Small intestine (tissue), 7 donors: ENCODE measurements at regions not wholly inside any gene's neighbourhood (a gene's known extent, or its start where the extent isn't known, plus 50 kb on each side); places are given as distances from the start of the nearest gene placed in this dataset.

Experiments used
- DNase-seq, 2 donors: peaks; one replicate each; pipeline versions ENCODE4 v3.0.0 to v3.0.0-alpha.2; 2013
- FAIRE-seq: peaks from 2 replicates; lab custom pipeline; 2012; peaks lifted over from hg19 to GRCh38; lab: Jason Lieb, UNC
- H3K27ac ChIP-seq, 3 donors: one replicate each; pipeline ENCODE4 v1.5.1; 2013; ENCODE audit warnings: low read length in 2 of 3, mild to moderate bottlenecking in 2 of 3, control low read depth in 1 of 3, inconsistent platforms in 1 of 3, low read depth in 1 of 3, moderate library complexity in 1 of 3
- H3K27me3 ChIP-seq, 3 donors: one replicate each; pipeline ENCODE4 v1.6.1; 2013; ENCODE audit warnings: low read length in 3 of 3, inconsistent platforms in 1 of 3; ENCODE audit not compliant: control insufficient read depth in 3 of 3, insufficient read depth in 3 of 3
- H3K36me3 ChIP-seq, 3 donors: one replicate each; pipeline ENCODE4 v1.6.1; 2013; ENCODE audit warnings: low read length in 3 of 3, inconsistent platforms in 1 of 3, low read depth in 1 of 3, mild to moderate bottlenecking in 1 of 3, moderate library complexity in 1 of 3; ENCODE audit not compliant: control insufficient read depth in 3 of 3, insufficient read depth in 2 of 3
- H3K4me1 ChIP-seq, 3 donors: one replicate each; pipeline ENCODE4 v1.6.1; 2013; ENCODE audit warnings: low read length in 2 of 3, inconsistent platforms in 1 of 3, low read depth in 1 of 3, mild to moderate bottlenecking in 1 of 3, moderate library complexity in 1 of 3; ENCODE audit not compliant: control insufficient read depth in 3 of 3, insufficient read depth in 2 of 3
- H3K4me3 ChIP-seq, 3 donors: one replicate each; pipeline ENCODE4 v1.5.1; 2013; ENCODE audit warnings: low read length in 3 of 3, control low read depth in 1 of 3, inconsistent platforms in 1 of 3, low read depth in 1 of 3, mild to moderate bottlenecking in 1 of 3, moderate library complexity in 1 of 3
- H3K9me3 ChIP-seq, 2 donors: one replicate each; pipeline ENCODE4 v1.6.1; 2013; ENCODE audit warnings: low read depth in 1 of 2, low read length in 1 of 2; ENCODE audit not compliant: control insufficient read depth in 2 of 2, insufficient read depth in 1 of 2
- WGBS, 3 donors: extraction: QIAGEN DNeasy Blood & Tissue Kit; methylation state at CpG; one replicate each; pipeline ENCODE4 v1.1.7; 2013; 5-methylcytosine and 5-hydroxymethylcytosine counted together
- donor health status: healthy with polysubstance abuse.
- donor health status: control.
- donor health status: control.
- donor health status: Bipolar disorder and iron deficiency.
- donor health status: healthy.

DNA sequence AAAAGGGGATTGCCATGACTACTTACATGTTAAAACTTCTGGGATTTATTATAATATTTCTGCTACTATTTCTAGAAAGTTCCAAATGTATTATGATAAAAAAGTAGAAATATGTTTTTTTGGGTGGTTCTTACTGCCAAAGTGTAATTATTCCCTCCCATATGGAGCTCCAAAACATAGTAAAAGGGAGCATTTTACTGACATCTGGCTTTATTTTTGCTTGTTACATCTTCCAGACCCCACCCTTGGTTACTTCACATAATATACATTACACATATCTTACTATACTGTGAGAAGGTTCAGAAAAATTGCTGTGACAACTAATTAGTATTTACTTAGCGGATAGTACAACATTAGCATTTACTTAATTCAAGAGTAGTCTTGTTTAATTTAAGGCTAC lies 205.1 kb upstream of the TLL1 start:
- 92 to 96% (median 94%) methylated on average over 1 of the region's 1 CpG for WGBS, 3 donors
- Histone ChIP-seq H3K36me3 (no peaks in the 10 kb centered on the region), H3K4me3 (no peak overlapping the region), H3K9me3 (no peaks in the 10 kb centered on the region), H3K27ac (no peak overlapping the region), H3K4me1 (no peaks in the 10 kb centered on the region), H3K27me3 (no peaks in the 10 kb centered on the region)
- FAIRE-seq (no peak), DNase-seq (no peak)

- no peak for FAIRE-seq
- 27 to 51% (median 49%) methylated on average over 2 of the region's 2 CpGs for WGBS, 3 donors
- Histone ChIP-seq H3K36me3 (no peaks in the 10 kb centered on the region), H3K4me3 (no peak overlapping the region), H3K9me3 (no peaks in the 10 kb centered on the region), H3K4me1 (no peaks in the 10 kb centered on the region), H3K27ac (no peak overlapping the region), H3K27me3 (no peaks in the 10 kb centered on the region)
- DNase-seq, result no peak
Measured at GRCh38 chr4:165668694-165669093, 204.3 kb upstream of the TLL1 start.

DNA sequence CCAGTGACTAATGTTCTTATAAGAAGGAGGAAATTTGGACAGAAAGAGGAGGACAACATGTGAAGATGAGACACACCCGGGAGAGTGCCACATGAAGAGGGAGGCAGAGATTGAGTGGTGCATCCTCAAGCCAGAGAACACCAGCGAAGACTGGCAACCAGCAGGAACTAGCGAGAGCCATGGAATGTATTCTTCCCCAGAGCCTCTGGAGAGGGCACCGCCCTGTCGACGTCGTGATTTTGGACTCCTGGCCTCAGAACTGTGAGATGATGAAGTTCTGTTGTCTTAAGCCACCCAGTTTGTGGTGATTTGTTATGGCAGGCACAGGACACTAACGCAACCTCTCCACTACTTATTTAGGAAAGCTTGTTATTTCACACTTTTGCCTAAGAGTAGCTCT lies 196.0 kb upstream of the TLL1 start:
- no peak for FAIRE-seq
- no peak overlapping the region for H3K4me3 ChIP-seq
- no peaks in the 10 kb centered on the region for H3K4me1 ChIP-seq
- WGBS, 3 donors, result 81 to 87% (median 82%) methylated on average over 8 of the region's 8 CpGs
- no peak for DNase-seq
- no peaks in the 10 kb centered on the region for H3K9me3 ChIP-seq
- no peaks in the 10 kb centered on the region for H3K36me3 ChIP-seq
- no peak overlapping the region for H3K27ac ChIP-seq
- H3K27me3 ChIP-seq, result no peaks in the 10 kb centered on the region

DNA sequence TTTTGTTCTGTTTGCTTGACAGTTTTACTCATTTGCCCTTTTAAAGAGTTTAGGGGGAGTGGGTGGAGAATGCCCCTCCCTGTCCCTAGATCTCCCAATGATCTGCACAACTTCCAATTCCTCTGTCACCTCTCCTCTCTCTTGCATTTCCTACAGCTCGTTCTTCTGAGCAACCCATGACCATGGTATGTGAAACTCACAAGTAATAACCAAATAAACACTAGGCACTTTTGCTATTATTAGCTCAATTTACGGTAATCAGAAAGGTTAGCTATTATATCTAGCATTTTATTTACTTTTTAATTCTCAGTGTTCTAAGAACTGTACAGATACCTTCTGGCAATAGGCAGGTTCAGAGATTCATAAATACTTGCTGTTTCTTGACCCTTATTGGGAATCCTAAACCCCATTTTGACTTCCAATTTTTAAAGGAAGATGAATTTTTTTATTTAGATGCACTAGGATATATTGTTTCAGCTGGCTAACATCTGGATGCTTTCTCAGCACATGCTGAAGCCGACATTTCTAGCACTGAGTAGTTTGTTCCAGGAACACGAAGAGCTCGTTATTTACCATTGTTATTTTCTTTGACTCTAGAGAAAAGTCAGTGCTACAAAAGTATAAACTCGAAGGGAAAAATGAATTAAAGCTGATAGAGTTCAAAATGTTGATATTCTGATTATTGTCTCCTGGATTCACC lies 194.7 kb upstream of the TLL1 start:
- FAIRE-seq (no peak), DNase-seq (no peak)
- H3K4me3 ChIP-seq, result no peak overlapping the region
- no peaks in the 10 kb centered on the region for H3K27me3 ChIP-seq
- H3K4me1 ChIP-seq, result no peaks in the 10 kb centered on the region
- WGBS, 3 donors, result 63 to 81% (median 68%) methylated on average over 6 of the region's 6 CpGs
- H3K27ac ChIP-seq, result no peak overlapping the region
- no peaks in the 10 kb centered on the region for H3K9me3 ChIP-seq
- H3K36me3 ChIP-seq, result no peaks in the 10 kb centered on the region

DNA sequence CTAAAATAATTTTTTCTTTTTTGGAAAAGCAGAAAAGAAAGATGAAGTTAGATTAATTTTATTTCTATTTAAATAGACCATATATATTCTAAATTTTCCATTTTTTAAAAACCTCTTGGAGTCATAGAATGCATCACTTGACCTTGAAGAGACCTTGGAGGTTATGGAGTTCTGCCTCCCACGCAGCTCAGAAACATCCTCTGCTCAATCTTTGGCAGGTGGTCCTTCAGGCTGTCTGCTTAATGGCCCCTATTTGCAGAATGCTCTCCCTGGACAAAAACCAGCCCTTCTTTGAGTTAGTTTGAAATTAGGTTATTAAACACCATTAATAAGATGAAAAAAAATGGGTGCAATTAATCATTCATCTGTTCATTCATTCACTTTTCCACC lies 194.1 kb upstream of the TLL1 start:
- 64 to 73% (median 71%) methylated on average over 1 of the region's 1 CpG for WGBS, 3 donors
- DNase-seq (no peak), FAIRE-seq (no peak)

DNA sequence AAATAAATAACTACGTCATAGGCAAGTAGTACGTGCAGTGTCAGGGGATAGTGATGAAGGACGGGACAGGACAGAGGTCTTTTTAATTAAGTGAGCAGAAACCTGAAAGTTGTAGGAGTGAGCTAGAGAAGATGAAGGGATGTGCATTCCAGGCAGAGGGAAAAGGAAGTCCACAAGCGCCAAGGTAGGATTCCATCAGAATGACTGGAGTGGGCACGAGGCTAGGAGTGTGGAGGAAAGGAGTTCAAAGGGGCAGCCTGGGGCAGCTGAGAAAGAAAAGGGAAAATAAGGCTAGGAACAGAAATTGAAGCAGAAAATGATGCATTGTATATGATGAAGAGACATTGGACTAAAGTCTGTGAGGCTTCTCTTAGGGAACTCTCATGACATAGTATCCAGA lies 192.2 kb upstream of the TLL1 start:
- Histone ChIP-seq H3K36me3 (no peaks in the 10 kb centered on the region), H3K4me3 (no peak overlapping the region), H3K27ac (no peak overlapping the region), H3K27me3 (no peaks in the 10 kb centered on the region), H3K9me3 (no peaks in the 10 kb centered on the region), H3K4me1 (no peaks in the 10 kb centered on the region)
- WGBS, 3 donors, result 88 to 92% (median 89%) methylated on average over 5 of the region's 5 CpGs
- no peak for FAIRE-seq
- no peak for DNase-seq

More for the DNA sequence above, 194.1 kb upstream of the TLL1 start:
- no peaks in the 10 kb centered on the region for H3K9me3 ChIP-seq
- H3K27ac ChIP-seq, result no peak overlapping the region
- H3K27me3 ChIP-seq, result no peaks in the 10 kb centered on the region
- H3K4me3 ChIP-seq, result no peak overlapping the region
- no peaks in the 10 kb centered on the region for H3K36me3 ChIP-seq
- no peaks in the 10 kb centered on the region for H3K4me1 ChIP-seq

- DNase-seq (no peak), FAIRE-seq (no peak)
- H3K9me3 ChIP-seq, result no peaks in the 10 kb centered on the region
- H3K27me3 ChIP-seq, result no peaks in the 10 kb centered on the region
- H3K27ac ChIP-seq, result no peak overlapping the region
- H3K36me3 ChIP-seq, result no peaks in the 10 kb centered on the region
- no peak overlapping the region for H3K4me3 ChIP-seq
- WGBS, 3 donors, result 0 to 38% (median 3%) methylated on average over 1 of the region's 1 CpG
- H3K4me1 ChIP-seq, result no peaks in the 10 kb centered on the region
Measured at GRCh38 chr4:165682611-165683010, 190.4 kb upstream of the TLL1 start.

- FAIRE-seq (no peak), DNase-seq (no peak)
Measured at GRCh38 chr4:165684177-165684805, 188.7 kb upstream of the TLL1 start.

More at GRCh38 chr4:165684177-165684805, 188.7 kb upstream of the TLL1 start:
- Histone ChIP-seq H3K36me3 (no peaks in the 10 kb centered on the region), H3K4me1 (no peaks in the 10 kb centered on the region), H3K9me3 (no peaks in the 10 kb centered on the region), H3K4me3 (no peak overlapping the region), H3K27ac (no peak overlapping the region), H3K27me3 (no peaks in the 10 kb centered on the region)
- WGBS, 3 donors, result 82 to 85% (median 83%) methylated on average over 7 of the region's 7 CpGs
